K562 (cell line): ENCODE measurements at regions not wholly inside any gene's neighbourhood (a gene's known extent, or its start where the extent isn't known, plus 50 kb on each side); places are given as distances from the start of the nearest gene placed in this dataset.

Experiments used
- ATAC-seq: fragments of 200-7000 bp; cut with Tn5 transposase; 3 replicates; pipeline ENCODE4 v1.9.1; 2020; ENCODE audit warnings: moderate library complexity
- BruUV-seq: library from RNA; stranded (reverse); fragments of 400-500 nt; replicated peaks from 2 replicates; lab custom pipeline; 2021; lab: Mats Ljungman, UMichigan
- CTCF ChIA-PET: fragments of 300-600 bp; formaldehyde crosslinking; extraction: SDS; loops from one replicate; lab custom pipeline; 2021; ENCODE audit warnings: low intra/inter-chr PET ratio; lab: Yijun Ruan, JAX
- POLR2A ChIA-PET: fragments of 300-600, 350-650 bp; sonication (Branson Sonifier 250); formaldehyde crosslinking; extraction: SDS; loops from one replicate; lab custom pipeline; 2021; ENCODE audit warnings: antibody characterized with exemption, inconsistent platforms; lab: Yijun Ruan, JAX
- DNase-seq, 4 experiments: peaks; one replicate each; pipeline versions ENCODE4 v3.0.0 to v3.0.0-alpha.2; 2011 to 2018; ENCODE audit warnings: low spot score in 3 of 4, mixed read lengths in 3 of 4; ENCODE audit errors: extremely low read depth in 1 of 4
- FAIRE-seq: peaks from 2 replicates; lab custom pipeline; 2011; peaks lifted over from hg19 to GRCh38; lab: Jason Lieb, UNC
- H2AFZ ChIP-seq: 2 replicates; pipeline ENCODE4 v1.6.0; 2011; ENCODE audit warnings: low read depth, low read length, control low read depth, inconsistent platforms
- H3K27ac ChIP-seq: fragments of 200-600 bp; 3 replicates; pipeline ENCODE4 v1.8.0; 2011; ENCODE audit warnings: low read depth, mild to moderate bottlenecking, control low read depth, inconsistent platforms, low read length, moderate library complexity, mixed read lengths; ENCODE audit errors: extremely low read depth
- H3K27me3 ChIP-seq, 2 experiments: fragments of 300-600 bp in 1 of 2; 2 replicates in 1 of 2; 3 replicates in 1 of 2; pipeline versions ENCODE4 v1.6.0 to v1.8.0; 2011; ENCODE audit warnings: inconsistent platforms in 2 of 2, low read length in 2 of 2, mild to moderate bottlenecking in 1 of 2, mixed read lengths in 1 of 2, moderate library complexity in 1 of 2; ENCODE audit not compliant: control insufficient read depth in 2 of 2, insufficient read depth in 2 of 2
- H3K36me3 ChIP-seq: fragments of 300-600 bp; 3 replicates; pipeline ENCODE4 v1.8.0; 2011; ENCODE audit warnings: mild to moderate bottlenecking, low read length, inconsistent platforms; ENCODE audit not compliant: control insufficient read depth, insufficient read depth
- H3K4me1 ChIP-seq, 2 experiments: fragments of 200-600 bp in 1 of 2; replicated peaks in 1 of 2; 2 replicates in 1 of 2; 3 replicates in 1 of 2; pipeline versions ENCODE4 v1.5.1 to v1.8.0; 2011; ENCODE audit warnings: inconsistent platforms in 2 of 2, low read length in 2 of 2, mild to moderate bottlenecking in 1 of 2, mixed read lengths in 1 of 2, moderate library complexity in 1 of 2; ENCODE audit not compliant: control insufficient read depth in 2 of 2, insufficient read depth in 2 of 2
- H3K4me2 ChIP-seq: 2 replicates; pipeline ENCODE4 v1.6.1; 2011; ENCODE audit warnings: low read length, control low read depth, inconsistent platforms, mixed read lengths; ENCODE audit not compliant: insufficient read depth
- H3K4me3 ChIP-seq: fragments of 200-600 bp; sonication (generic), shearing (Covaris generic); 2 replicates; pipeline ENCODE4 v1.5.1; 2016; ENCODE audit warnings: control low read depth, inconsistent platforms
- H3K79me2 ChIP-seq: fragments of 200-600 bp; 3 replicates; pipeline ENCODE4 v1.8.0; 2011; ENCODE audit warnings: low read length, inconsistent platforms; ENCODE audit not compliant: control insufficient read depth, insufficient read depth
- H3K9ac ChIP-seq, 2 experiments: 2 replicates each; pipeline versions ENCODE4 v1.6.0 to v1.6.1; 2011; ENCODE audit warnings: low read depth in 2 of 2, low read length in 2 of 2, control low read depth in 1 of 2, inconsistent platforms in 1 of 2, mild to moderate bottlenecking in 1 of 2, mixed read lengths in 1 of 2; ENCODE audit not compliant: insufficient read depth in 1 of 2
- H3K9me1 ChIP-seq: one replicate; pipeline ENCODE4 v1.6.0; 2011; ENCODE audit warnings: inconsistent platforms, mild to moderate bottlenecking, low read length, moderate library complexity; ENCODE audit not compliant: control insufficient read depth, insufficient read depth
- H3K9me3 ChIP-seq: replicated peaks from 2 replicates; pipeline ENCODE4 v1.5.1; 2011; ENCODE audit warnings: low read depth, low read length, inconsistent platforms; ENCODE audit not compliant: control insufficient read depth, insufficient read depth
- H4K20me1 ChIP-seq: replicated peaks from 2 replicates; pipeline ENCODE4 v1.6.1; 2011; ENCODE audit warnings: low read length, inconsistent platforms, mixed read lengths; ENCODE audit not compliant: control insufficient read depth, insufficient read depth
- EZH2 ChIP-seq: IDR thresholded peaks from 2 replicates; pipeline ENCODE4 v1.6.1; 2012; ENCODE audit warnings: low read depth, mild to moderate bottlenecking, inconsistent platforms, low read length, borderline replicate concordance
- IFI16 ChIP-seq: fragments of 250-450 bp; sonication (Bioruptor Pico); IDR thresholded peaks from 2 replicates; pipeline ENCODE4 v2.1.2; 2022; ENCODE audit warnings: mild to moderate bottlenecking, inconsistent platforms
- JUN ChIP-seq, 2 experiments: sonication (generic) in 1 of 2; formaldehyde crosslinking in 1 of 2; IDR thresholded peaks; 2 replicates each; pipeline versions ENCODE4 v1.6.1 to v1.8.0; 2012 to 2022; ENCODE audit warnings: borderline replicate concordance in 2 of 2, mild to moderate bottlenecking in 2 of 2, improper control_type of control experiment in 1 of 2, low read depth in 1 of 2, low read length in 1 of 2, missing genetic modification reagents in 1 of 2
- NR3C1 ChIP-seq: sonication (generic); formaldehyde crosslinking; IDR thresholded peaks from 2 replicates; pipeline ENCODE4 v1.8.1; 2022; ENCODE audit warnings: missing genetic modification reagents
- SMARCB1 ChIP-seq: IDR thresholded peaks from 2 replicates; pipeline ENCODE4 v1.6.1; 2011; ENCODE audit warnings: improper control_type of control experiment, low read depth; ENCODE audit not compliant: insufficient read length
- SP1 ChIP-seq: sonication (generic); formaldehyde crosslinking; IDR thresholded peaks from 2 replicates; pipeline ENCODE4 v1.8.1; 2022; ENCODE audit warnings: mild to moderate bottlenecking, missing genetic modification reagents
- SRSF3 ChIP-seq: fragments of 200-400 bp; formaldehyde crosslinking; IDR thresholded peaks from 2 replicates; pipeline ENCODE4 v1.6.1; 2016; ENCODE audit warnings: mild to moderate bottlenecking, low read length, moderate library complexity; ENCODE audit not compliant: insufficient read depth
- ZNF324 ChIP-seq: fragments of 250-450 bp; sonication (Bioruptor Pico); IDR thresholded peaks from 2 replicates; pipeline ENCODE4 v1.4.0; 2020; ENCODE audit warnings: mild to moderate bottlenecking
- ZNF699 ChIP-seq: fragments of 250-450 bp; sonication (Bioruptor Pico); IDR thresholded peaks from 2 replicates; pipeline ENCODE4 v1.8.0; 2021; ENCODE audit warnings: mild to moderate bottlenecking, moderate library complexity; ENCODE audit not compliant: insufficient replicate concordance
- ZNF717 ChIP-seq: fragments of 250-450 bp; sonication (Bioruptor Pico); IDR thresholded peaks from 2 replicates; pipeline ENCODE4 v1.5.0; 2021
- WGBS: fragments of 100-300 bp; shearing (Covaris generic); methylation state at CpG from one replicate; pipeline ENCODE4 v1.1.6; 2016; ENCODE audit warnings: low coverage, mixed read lengths; ENCODE audit not compliant: insufficient coverage; ENCODE audit errors: missing lambda C conversion rate; 5-methylcytosine and 5-hydroxymethylcytosine counted together
- in situ Hi-C: fragments of 300-500 bp; cut with MboI; formaldehyde crosslinking; loops from 4 replicates; pipeline ENCODE4 v1.15.0; 2018; ENCODE audit warnings: inconsistent platforms, mixed read lengths
- intact Hi-C: fragments of 100-400 bp; cut with micrococcal nuclease; formaldehyde crosslinking; loops from 2 replicates; pipeline ENCODE4 v1.14.2; 2022
- TF ChIP-seq, protein P1 (sequence below): fragments of 250-450 bp; sonication (Bioruptor Pico); IDR thresholded peaks from 2 replicates; pipeline ENCODE4 v1.8.0; 2021; ENCODE audit warnings: borderline replicate concordance, mild to moderate bottlenecking, moderate library complexity; ENCODE audit not compliant: poor library complexity, severe bottlenecking
- TF ChIP-seq, protein P2 (sequence below): fragments of 250-450 bp; sonication (Bioruptor Pico); IDR thresholded peaks from 2 replicates; pipeline ENCODE4 v1.9.0; 2021; ENCODE audit warnings: mild to moderate bottlenecking
- TF ChIP-seq, protein P3 (sequence below): sonication (generic); formaldehyde crosslinking; IDR thresholded peaks from 2 replicates; pipeline ENCODE4 v1.9.0; 2022; ENCODE audit warnings: mild to moderate bottlenecking, missing genetic modification reagents

DNA sequence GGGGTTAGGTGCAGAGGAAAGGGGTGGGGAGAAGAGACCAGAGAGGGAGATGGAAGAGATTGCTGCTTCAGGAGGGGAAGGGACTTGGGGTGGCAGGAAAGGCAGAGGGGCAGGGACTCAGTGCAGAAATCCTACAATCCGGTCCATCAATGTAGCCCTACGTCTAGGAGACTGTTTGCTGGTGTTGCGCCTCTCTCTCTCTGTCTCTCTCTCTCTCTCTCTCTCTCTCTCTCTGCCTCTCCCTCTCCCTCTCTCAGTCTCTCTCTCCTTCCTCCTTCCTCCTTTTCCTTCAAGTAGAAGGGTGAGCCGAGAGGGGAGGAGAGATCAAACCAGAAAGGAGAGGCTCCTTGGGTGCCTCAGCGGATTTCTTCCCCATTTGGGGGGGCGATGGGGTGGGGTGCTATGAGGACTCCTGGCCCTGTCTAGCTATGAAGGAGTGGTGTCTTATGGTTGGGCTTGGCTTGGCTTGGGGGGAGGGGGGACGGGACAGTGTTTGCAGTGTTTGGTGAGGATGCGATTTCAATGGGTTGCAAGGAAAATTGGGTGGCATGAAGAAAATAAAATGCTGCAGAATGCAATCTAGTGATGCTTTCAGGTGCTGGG lies 181.2 kb downstream of the TBXT start:
- Histone ChIP-seq H3K4me3 (no peak overlapping the region), H3K27ac (no peak overlapping the region), H3K9ac (no peak overlapping the region), H3K9me1 (no peaks in the 10 kb centered on the region), H3K27me3 (peaks cover 4 to 12% of the 10 kb centered on the region in 2 experiments; a peak in 3 of 5 replicates), H2AFZ (no peak overlapping the region), H3K36me3 (no peaks in the 10 kb centered on the region), H3K4me2 (no peak overlapping the region), H4K20me1 (peaks cover 3% of the 10 kb centered on the region), H3K79me2 (no peaks in the 10 kb centered on the region), H3K9me3 (no peaks in the 10 kb centered on the region), H3K4me1 (no peaks in the 10 kb centered on the region)
- WGBS = 5% methylated on average over 6 of the region's 8 CpGs
- POLR2A ChIA-PET = no interaction called here
- BruUV-seq = no TSS peak
- ATAC-seq (no peak), DNase-seq (no peak), FAIRE-seq (no peak)
- in situ Hi-C loops = no loop called here
- intact Hi-C loops = no loop called here
- CTCF ChIA-PET = no interaction called here
- TF ChIP-seq SMARCB1 (no peak), IFI16 (CRISPR knock-in tag) (no peak), SP1 (CRISPR knock-in tag) (no peak), JUN (IDR thresholded peaks at IDR 0.05; ENCODE audit: borderline replicate concordance, low read depth, low read length) (no peak), JUN (CRISPR knock-in tag; IDR thresholded peaks at IDR 0.05; ENCODE audit: borderline replicate concordance) (no peak), ZNF324 (no peak), SRSF3 (no peak), ZNF699 (no peak), EZH2 (no peak), ZNF717 (no peak), NR3C1 (CRISPR knock-in tag) (no peak)
- TF ChIP-seq, protein P1, sequence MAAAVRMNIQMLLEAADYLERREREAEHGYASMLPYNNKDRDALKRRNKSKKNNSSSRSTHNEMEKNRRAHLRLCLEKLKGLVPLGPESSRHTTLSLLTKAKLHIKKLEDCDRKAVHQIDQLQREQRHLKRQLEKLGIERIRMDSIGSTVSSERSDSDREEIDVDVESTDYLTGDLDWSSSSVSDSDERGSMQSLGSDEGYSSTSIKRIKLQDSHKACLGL (CRISPR knock-in tag) = no peak
- TF ChIP-seq, protein P2, sequence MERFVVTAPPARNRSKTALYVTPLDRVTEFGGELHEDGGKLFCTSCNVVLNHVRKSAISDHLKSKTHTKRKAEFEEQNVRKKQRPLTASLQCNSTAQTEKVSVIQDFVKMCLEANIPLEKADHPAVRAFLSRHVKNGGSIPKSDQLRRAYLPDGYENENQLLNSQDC = no peak
- TF ChIP-seq, protein P3, sequence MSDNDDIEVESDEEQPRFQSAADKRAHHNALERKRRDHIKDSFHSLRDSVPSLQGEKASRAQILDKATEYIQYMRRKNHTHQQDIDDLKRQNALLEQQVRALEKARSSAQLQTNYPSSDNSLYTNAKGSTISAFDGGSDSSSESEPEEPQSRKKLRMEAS (CRISPR knock-in tag) = no peak
